ENCODE measurements at regions not wholly inside any gene's neighbourhood (a gene's known extent, or its start where the extent isn't known, plus 50 kb on each side); places are given as distances from the start of the nearest gene placed in this dataset.

- TF ChIP-seq SPI1 (IDR thresholded peaks at IDR 0.05; ENCODE audit: low read depth, low read length) (no peak), POLR2A (IDR thresholded peaks at IDR 0.05; ENCODE audit: low read depth, low read length) (no peak), PAX5 (IDR thresholded peaks at IDR 0.05; ENCODE audit: insufficient read depth, low read length, severe bottlenecking) (no peak), TAF1 (IDR thresholded peaks at IDR 0.05; ENCODE audit: low read depth, low read length) (no peak)
- no peak for FAIRE-seq
- DNase-seq (ENCODE audit: insufficient read length, low spot score) = no peak
Measured at GRCh38 chr1:4346131-4346530, 308.3 kb upstream of the AJAP1 start.

- TF ChIP-seq POLR2A (IDR thresholded peaks at IDR 0.05; ENCODE audit: low read depth, low read length) (no peak), TAF1 (IDR thresholded peaks at IDR 0.05; ENCODE audit: low read depth, low read length) (no peak), SPI1 (IDR thresholded peaks at IDR 0.05; ENCODE audit: low read depth, low read length) (no peak)
- FAIRE-seq (no peak), DNase-seq (ENCODE audit: insufficient read length, low spot score) (no peak)
Measured at GRCh38 chr1:4351453-4351852, 303.0 kb upstream of the AJAP1 start.

GRCh38 chr1:4353090-4353856 lies 301.1 kb upstream of the AJAP1 start:
- no peak for FAIRE-seq
- DNase-seq (ENCODE audit: insufficient read length, low spot score) = no peak
- TF ChIP-seq POU2F2 (IDR thresholded peaks at IDR 0.05; ENCODE audit: low read depth, low read length) (no peak), POLR2AphosphoS5 (IDR thresholded peaks at IDR 0.05; ENCODE audit: low read depth, low read length) (no peak), POLR2A (IDR thresholded peaks at IDR 0.05; ENCODE audit: low read depth, low read length) (no peak), TAF1 (IDR thresholded peaks at IDR 0.05; ENCODE audit: low read depth, low read length) (no peak), SPI1 (IDR thresholded peaks at IDR 0.05; ENCODE audit: low read depth, low read length) (no peak), PAX5 (IDR thresholded peaks at IDR 0.05; ENCODE audit: insufficient read depth, low read length, severe bottlenecking) (no peak)

- DNase-seq (ENCODE audit: insufficient read length, low spot score) (no peak), FAIRE-seq (no peak)
- TF ChIP-seq TAF1 (IDR thresholded peaks at IDR 0.05; ENCODE audit: low read depth, low read length) (no peak), POLR2AphosphoS5 (IDR thresholded peaks at IDR 0.05; ENCODE audit: low read depth, low read length) (no peak), POLR2A (IDR thresholded peaks at IDR 0.05; ENCODE audit: low read depth, low read length) (no peak), SPI1 (IDR thresholded peaks at IDR 0.05; ENCODE audit: low read depth, low read length) (no peak), POU2F2 (IDR thresholded peaks at IDR 0.05; ENCODE audit: low read depth, low read length) (no peak), PAX5 (IDR thresholded peaks at IDR 0.05; ENCODE audit: insufficient read depth, low read length, severe bottlenecking) (no peak)
Measured at GRCh38 chr1:4355839-4356238, 298.6 kb upstream of the AJAP1 start.

DNA sequence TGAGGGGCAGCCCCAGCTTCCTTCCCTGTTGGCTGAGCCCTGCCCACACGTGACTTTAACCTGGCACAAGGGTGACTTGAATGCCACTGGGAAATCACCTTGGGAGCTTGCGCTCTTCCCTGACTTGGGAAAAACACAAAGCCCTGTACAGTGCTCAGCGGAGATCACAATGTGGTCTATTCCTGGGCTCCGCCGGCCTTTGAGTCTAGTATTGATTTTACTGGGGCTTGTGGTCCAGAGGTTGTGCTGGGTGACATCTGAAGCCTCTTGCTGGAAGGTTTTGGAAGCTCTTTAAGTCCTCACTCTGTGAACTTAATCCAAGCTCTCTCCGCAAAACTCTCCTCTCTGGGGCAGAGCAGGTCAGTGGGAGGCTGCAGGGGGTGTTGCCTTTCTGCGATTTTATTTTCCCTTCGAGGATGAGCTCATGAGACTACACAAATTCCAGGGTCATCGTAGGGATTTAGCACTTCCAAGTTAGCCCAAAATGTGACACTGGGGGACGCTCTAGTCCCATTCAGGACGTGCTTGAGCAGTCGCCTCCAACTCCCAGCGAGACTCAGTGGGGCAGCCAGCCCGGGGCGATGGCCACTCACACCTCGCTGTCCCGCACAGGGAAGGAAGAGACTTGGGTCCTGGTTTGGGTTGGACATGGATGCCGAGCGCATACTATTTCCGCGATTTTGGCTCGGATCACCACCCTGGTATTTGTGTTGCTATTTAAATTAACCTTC lies 291.9 kb upstream of the AJAP1 start:
- no peak for DNase-seq (ENCODE audit: insufficient read length, low spot score)
- TF ChIP-seq PAX5 (IDR thresholded peaks at IDR 0.05; ENCODE audit: insufficient read depth, low read length, severe bottlenecking) (no peak), POLR2AphosphoS5 (IDR thresholded peaks at IDR 0.05; ENCODE audit: low read depth, low read length) (no peak), TAF1 (IDR thresholded peaks at IDR 0.05; ENCODE audit: low read depth, low read length) (no peak), POLR2A (IDR thresholded peaks at IDR 0.05; ENCODE audit: low read depth, low read length) (no peak), SPI1 (IDR thresholded peaks at IDR 0.05; ENCODE audit: low read depth, low read length) (no peak), POU2F2 (IDR thresholded peaks at IDR 0.05; ENCODE audit: low read depth, low read length) (no peak)
- no peak for FAIRE-seq

DNA sequence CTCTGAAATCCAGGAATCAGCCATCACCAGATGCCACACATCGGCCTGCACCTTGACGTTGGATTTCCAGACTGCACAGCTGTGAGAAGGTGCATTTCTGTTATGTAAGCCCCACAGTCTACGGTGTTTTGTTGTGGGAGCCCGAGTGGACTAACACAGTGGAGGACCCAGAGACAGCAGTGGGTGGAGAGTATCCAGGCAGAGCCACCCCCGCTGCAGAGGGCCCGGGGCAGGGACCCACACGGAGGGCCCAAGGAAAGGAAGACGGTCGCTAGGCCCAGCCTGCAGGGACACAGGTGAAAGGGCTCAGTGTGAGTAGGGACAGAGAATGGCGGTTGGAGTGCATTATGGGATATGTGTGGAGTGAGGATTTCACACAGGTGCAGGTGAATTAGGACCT lies 288.3 kb upstream of the AJAP1 start:
- no peak for DNase-seq (ENCODE audit: insufficient read length, low spot score)
- no peak for TF ChIP-seq POU2F2 (IDR thresholded peaks at IDR 0.05; ENCODE audit: low read depth, low read length)
- no peak for TF ChIP-seq TAF1 (IDR thresholded peaks at IDR 0.05; ENCODE audit: low read depth, low read length)
- no peak for TF ChIP-seq POLR2A (IDR thresholded peaks at IDR 0.05; ENCODE audit: low read depth, low read length)
- TF ChIP-seq PAX5 (IDR thresholded peaks at IDR 0.05; ENCODE audit: insufficient read depth, low read length, severe bottlenecking) = no peak
- no peak for FAIRE-seq

DNA sequence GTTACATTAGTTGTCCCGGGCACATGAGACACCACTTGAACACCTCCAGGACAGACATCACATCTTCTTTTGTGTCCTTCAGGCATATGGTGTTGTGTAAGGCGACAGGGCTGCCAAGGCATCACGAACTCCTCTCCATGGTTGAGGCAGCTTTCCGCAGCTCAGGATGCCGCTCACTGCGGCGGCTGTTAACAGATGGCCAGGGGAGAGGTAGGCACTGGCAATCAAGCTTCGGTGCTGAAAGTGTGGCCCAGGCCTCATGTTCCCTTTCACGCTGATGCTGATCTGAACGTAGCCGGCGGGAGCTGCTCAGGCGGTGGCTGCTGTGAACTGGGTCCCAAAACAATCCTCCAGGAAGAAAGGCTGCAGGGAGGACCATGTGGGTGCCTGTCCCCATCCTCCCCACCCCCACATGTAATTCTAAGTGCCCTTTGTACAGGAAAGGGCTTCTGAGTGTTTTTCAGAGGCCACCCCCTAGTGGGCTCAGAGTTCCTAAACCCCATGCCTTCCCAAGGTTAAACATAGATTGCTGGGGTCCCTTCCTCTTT lies 287.1 kb upstream of the AJAP1 start:
- no peak for TF ChIP-seq TAF1 (IDR thresholded peaks at IDR 0.05; ENCODE audit: low read depth, low read length)
- no peak for TF ChIP-seq POLR2A (IDR thresholded peaks at IDR 0.05; ENCODE audit: low read depth, low read length)
- TF ChIP-seq SPI1 (IDR thresholded peaks at IDR 0.05; ENCODE audit: low read depth, low read length) = no peak
- no peak for TF ChIP-seq POU2F2 (IDR thresholded peaks at IDR 0.05; ENCODE audit: low read depth, low read length)
- TF ChIP-seq POLR2AphosphoS5 (IDR thresholded peaks at IDR 0.05; ENCODE audit: low read depth, low read length) = no peak
- TF ChIP-seq PAX5 (IDR thresholded peaks at IDR 0.05; ENCODE audit: insufficient read depth, low read length, severe bottlenecking) = no peak
- FAIRE-seq (no peak), DNase-seq (ENCODE audit: insufficient read length, low spot score) (no peak)

DNA sequence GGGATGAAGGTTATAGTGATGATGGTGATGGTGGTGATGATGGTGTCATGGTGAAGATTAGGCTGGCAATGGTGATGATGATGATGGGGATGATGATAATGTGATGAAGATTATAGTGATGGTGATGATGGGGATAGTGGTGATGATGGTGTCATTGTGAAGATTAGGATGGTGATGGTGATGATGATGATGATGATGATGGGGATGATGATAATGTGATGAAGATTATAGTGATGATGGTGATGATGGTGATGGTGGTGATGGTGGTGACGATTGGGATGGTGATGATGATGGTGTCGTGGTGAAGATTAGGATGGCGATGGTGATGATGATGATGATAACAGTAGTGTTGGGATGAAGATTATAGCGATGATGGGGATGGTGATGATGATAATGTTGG lies 285.1 kb upstream of the AJAP1 start:
- TF ChIP-seq PAX5 (IDR thresholded peaks at IDR 0.05; ENCODE audit: insufficient read depth, low read length, severe bottlenecking) = no peak
- TF ChIP-seq POLR2A (IDR thresholded peaks at IDR 0.05; ENCODE audit: low read depth, low read length) = no peak
- no peak for TF ChIP-seq POLR2AphosphoS5 (IDR thresholded peaks at IDR 0.05; ENCODE audit: low read depth, low read length)
- TF ChIP-seq SPI1 (IDR thresholded peaks at IDR 0.05; ENCODE audit: low read depth, low read length) = no peak
- no peak for TF ChIP-seq POU2F2 (IDR thresholded peaks at IDR 0.05; ENCODE audit: low read depth, low read length)
- TF ChIP-seq TAF1 (IDR thresholded peaks at IDR 0.05; ENCODE audit: low read depth, low read length) = no peak
- peak; percentile 13 for FAIRE-seq
- DNase-seq (ENCODE audit: insufficient read length, low spot score) = no peak

DNA sequence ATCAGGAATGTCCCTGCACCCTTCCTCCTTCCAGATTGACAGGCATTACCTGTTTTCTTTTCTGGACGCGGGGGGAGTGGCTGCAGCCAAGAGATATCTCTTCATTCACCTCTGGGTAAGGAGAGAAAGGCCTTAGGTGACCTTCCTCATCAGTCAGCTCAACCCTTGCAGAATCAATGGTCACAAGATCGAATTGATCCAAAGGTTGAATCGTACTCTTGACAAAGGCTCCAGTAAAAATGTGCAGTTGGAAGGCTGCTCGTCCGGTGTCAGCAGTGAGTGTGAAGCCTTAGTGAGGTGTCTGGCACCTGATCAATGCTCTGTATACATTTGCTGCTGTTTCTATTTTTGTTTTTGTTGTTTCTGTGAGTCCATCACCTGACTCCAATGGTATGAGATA lies 282.6 kb upstream of the AJAP1 start:
- no peak for FAIRE-seq

More for the DNA sequence above, 282.6 kb upstream of the AJAP1 start:
- no peak for DNase-seq (ENCODE audit: insufficient read length, low spot score)
- TF ChIP-seq PAX5 (IDR thresholded peaks at IDR 0.05; ENCODE audit: insufficient read depth, low read length, severe bottlenecking) = no peak
- no peak for TF ChIP-seq SPI1 (IDR thresholded peaks at IDR 0.05; ENCODE audit: low read depth, low read length)
- no peak for TF ChIP-seq TAF1 (IDR thresholded peaks at IDR 0.05; ENCODE audit: low read depth, low read length)
- no peak for TF ChIP-seq POU2F2 (IDR thresholded peaks at IDR 0.05; ENCODE audit: low read depth, low read length)
- no peak for TF ChIP-seq POLR2AphosphoS5 (IDR thresholded peaks at IDR 0.05; ENCODE audit: low read depth, low read length)
- no peak for TF ChIP-seq POLR2A (IDR thresholded peaks at IDR 0.05; ENCODE audit: low read depth, low read length)
